ENCODE measurements at regions not wholly inside any gene's neighbourhood (a gene's known extent, or its start where the extent isn't known, plus 50 kb on each side); places are given as distances from the start of the nearest gene placed in this dataset.

- WGBS (ENCODE audit: low lambda C conversion rate): 65% methylated on average over 4 of the region's 4 CpGs
- H3K9ac ChIP-seq: no peak overlapping the region
- CTCF ChIA-PET: interaction anchor here (0.7 to 3.1 kb wide), 12 partner anchors 8 to 980 kb away, joined by 3 to 17 read pairs (median 4); no protein-coding TSS in a partner anchor
- no peaks in the 10 kb centered on the region for H3K9me2 ChIP-seq
- no peaks in the 10 kb centered on the region for H3F3A ChIP-seq (replicated peaks; ENCODE audit: insufficient read depth)
- H3K9me3 ChIP-seq: no peaks in the 10 kb centered on the region
- H3K4me1 ChIP-seq (ENCODE audit: control insufficient read depth in 1 of 2, insufficient read depth in 2 of 2, low read depth in 1 of 2, low read length in 1 of 2): peaks cover 3 to 8% of the 10 kb centered on the region in 2 experiments; a peak in 2 of 4 replicates
- no peaks in the 10 kb centered on the region for H3K36me3 ChIP-seq (replicated peaks in 1 of 2; ENCODE audit: control insufficient read depth in 1 of 2, insufficient read depth in 2 of 2, low read length in 1 of 2)
- DNase-seq: no peak
- no peak overlapping the region for H3K4me2 ChIP-seq
- no peaks in the 10 kb centered on the region for H4K20me1 ChIP-seq (ENCODE audit: insufficient read depth)
- no peak overlapping the region for H3K4me3 ChIP-seq (ENCODE audit: low read depth in 2 of 2, low read length in 1 of 2)
- POLR2A ChIA-PET: no interaction called here
- no peaks in the 10 kb centered on the region for H3K27me3 ChIP-seq (ENCODE audit: insufficient read depth)
- peak overlapping the region in 1 of 2 experiments; percentile 15; a peak in 1 of 4 replicates for H3K27ac ChIP-seq (ENCODE audit: low read depth in 2 of 2, low read length in 1 of 2)
- H3K79me2 ChIP-seq (ENCODE audit: insufficient read depth): no peaks in the 10 kb centered on the region
- no peak overlapping the region for H2AFZ ChIP-seq (ENCODE audit: low read depth)
- TF ChIP-seq, protein P1, sequence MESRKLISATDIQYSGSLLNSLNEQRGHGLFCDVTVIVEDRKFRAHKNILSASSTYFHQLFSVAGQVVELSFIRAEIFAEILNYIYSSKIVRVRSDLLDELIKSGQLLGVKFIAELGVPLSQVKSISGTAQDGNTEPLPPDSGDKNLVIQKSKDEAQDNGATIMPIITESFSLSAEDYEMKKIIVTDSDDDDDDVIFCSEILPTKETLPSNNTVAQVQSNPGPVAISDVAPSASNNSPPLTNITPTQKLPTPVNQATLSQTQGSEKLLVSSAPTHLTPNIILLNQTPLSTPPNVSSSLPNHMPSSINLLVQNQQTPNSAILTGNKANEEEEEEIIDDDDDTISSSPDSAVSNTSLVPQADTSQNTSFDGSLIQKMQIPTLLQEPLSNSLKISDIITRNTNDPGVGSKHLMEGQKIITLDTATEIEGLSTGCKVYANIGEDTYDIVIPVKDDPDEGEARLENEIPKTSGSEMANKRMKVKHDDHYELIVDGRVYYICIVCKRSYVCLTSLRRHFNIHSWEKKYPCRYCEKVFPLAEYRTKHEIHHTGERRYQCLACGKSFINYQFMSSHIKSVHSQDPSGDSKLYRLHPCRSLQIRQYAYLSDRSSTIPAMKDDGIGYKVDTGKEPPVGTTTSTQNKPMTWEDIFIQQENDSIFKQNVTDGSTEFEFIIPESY (IDR thresholded peaks at IDR 0.05; ENCODE audit: borderline replicate concordance, low read depth): no peak
- TF ChIP-seq, protein P2, sequence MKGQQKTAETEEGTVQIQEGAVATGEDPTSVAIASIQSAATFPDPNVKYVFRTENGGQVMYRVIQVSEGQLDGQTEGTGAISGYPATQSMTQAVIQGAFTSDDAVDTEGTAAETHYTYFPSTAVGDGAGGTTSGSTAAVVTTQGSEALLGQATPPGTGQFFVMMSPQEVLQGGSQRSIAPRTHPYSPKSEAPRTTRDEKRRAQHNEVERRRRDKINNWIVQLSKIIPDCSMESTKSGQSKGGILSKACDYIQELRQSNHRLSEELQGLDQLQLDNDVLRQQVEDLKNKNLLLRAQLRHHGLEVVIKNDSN (IDR thresholded peaks at IDR 0.05; ENCODE audit: borderline replicate concordance, low read depth): no peak
- TF ChIP-seq, protein P3, sequence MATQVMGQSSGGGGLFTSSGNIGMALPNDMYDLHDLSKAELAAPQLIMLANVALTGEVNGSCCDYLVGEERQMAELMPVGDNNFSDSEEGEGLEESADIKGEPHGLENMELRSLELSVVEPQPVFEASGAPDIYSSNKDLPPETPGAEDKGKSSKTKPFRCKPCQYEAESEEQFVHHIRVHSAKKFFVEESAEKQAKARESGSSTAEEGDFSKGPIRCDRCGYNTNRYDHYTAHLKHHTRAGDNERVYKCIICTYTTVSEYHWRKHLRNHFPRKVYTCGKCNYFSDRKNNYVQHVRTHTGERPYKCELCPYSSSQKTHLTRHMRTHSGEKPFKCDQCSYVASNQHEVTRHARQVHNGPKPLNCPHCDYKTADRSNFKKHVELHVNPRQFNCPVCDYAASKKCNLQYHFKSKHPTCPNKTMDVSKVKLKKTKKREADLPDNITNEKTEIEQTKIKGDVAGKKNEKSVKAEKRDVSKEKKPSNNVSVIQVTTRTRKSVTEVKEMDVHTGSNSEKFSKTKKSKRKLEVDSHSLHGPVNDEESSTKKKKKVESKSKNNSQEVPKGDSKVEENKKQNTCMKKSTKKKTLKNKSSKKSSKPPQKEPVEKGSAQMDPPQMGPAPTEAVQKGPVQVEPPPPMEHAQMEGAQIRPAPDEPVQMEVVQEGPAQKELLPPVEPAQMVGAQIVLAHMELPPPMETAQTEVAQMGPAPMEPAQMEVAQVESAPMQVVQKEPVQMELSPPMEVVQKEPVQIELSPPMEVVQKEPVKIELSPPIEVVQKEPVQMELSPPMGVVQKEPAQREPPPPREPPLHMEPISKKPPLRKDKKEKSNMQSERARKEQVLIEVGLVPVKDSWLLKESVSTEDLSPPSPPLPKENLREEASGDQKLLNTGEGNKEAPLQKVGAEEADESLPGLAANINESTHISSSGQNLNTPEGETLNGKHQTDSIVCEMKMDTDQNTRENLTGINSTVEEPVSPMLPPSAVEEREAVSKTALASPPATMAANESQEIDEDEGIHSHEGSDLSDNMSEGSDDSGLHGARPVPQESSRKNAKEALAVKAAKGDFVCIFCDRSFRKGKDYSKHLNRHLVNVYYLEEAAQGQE (IDR thresholded peaks at IDR 0.05; ENCODE audit: low read depth, low read length): no peak
- no peak for TF ChIP-seq TCF12 (IDR thresholded peaks at IDR 0.05)
- no peak for TF ChIP-seq POLR2AphosphoS5 (IDR thresholded peaks at IDR 0.05; ENCODE audit: low read depth, low read length)
- no peak for TF ChIP-seq SMC3 (IDR thresholded peaks at IDR 0.05; ENCODE audit: low read depth, low read length)
- no peak for TF ChIP-seq TAF1 (IDR thresholded peaks at IDR 0.05; ENCODE audit: borderline replicate concordance, low read depth, low read length)
- TF ChIP-seq GATA2 (CRISPR knock-in tag; IDR thresholded peaks at IDR 0.05): no peak
- no peak for TF ChIP-seq MXI1 (IDR thresholded peaks at IDR 0.05; ENCODE audit: low read depth, low read length)
- no peak for TF ChIP-seq JUND (IDR thresholded peaks at IDR 0.05)
- TF ChIP-seq YY1 (IDR thresholded peaks at IDR 0.05; ENCODE audit: low read depth): no peak
- no peak for TF ChIP-seq NRF1 (IDR thresholded peaks at IDR 0.05; ENCODE audit: low read depth, low read length)
These were observed 634.6 kb upstream of the ARGLU1 start for GRCh38 chr13:107202371-107203023.
